ENCODE measurements at regions not wholly inside any gene's neighbourhood (a gene's known extent, or its start where the extent isn't known, plus 50 kb on each side); places are given as distances from the start of the nearest gene placed in this dataset.

DNA sequence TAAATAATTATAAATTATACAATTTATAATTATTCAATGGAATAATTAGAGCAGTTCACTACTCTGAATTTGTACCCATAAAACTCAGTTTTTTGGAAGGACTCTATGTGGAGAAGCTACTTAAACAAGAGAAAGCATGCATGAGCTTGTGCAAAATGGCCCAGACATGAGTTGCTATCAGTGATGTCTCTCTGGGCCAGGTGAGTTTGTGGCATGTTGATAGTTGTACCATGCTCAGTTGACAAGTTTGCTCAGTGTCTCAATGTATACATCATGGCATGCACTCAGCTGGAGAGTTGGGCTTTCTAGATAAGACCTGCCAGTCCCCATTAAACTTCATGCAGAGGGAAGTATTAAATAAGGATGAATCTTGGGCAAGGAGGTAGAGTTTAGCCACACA lies 153.8 kb upstream of the TACR1 start:
- TF ChIP-seq, protein P1, sequence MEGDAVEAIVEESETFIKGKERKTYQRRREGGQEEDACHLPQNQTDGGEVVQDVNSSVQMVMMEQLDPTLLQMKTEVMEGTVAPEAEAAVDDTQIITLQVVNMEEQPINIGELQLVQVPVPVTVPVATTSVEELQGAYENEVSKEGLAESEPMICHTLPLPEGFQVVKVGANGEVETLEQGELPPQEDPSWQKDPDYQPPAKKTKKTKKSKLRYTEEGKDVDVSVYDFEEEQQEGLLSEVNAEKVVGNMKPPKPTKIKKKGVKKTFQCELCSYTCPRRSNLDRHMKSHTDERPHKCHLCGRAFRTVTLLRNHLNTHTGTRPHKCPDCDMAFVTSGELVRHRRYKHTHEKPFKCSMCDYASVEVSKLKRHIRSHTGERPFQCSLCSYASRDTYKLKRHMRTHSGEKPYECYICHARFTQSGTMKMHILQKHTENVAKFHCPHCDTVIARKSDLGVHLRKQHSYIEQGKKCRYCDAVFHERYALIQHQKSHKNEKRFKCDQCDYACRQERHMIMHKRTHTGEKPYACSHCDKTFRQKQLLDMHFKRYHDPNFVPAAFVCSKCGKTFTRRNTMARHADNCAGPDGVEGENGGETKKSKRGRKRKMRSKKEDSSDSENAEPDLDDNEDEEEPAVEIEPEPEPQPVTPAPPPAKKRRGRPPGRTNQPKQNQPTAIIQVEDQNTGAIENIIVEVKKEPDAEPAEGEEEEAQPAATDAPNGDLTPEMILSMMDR (conservative IDR thresholded peaks at IDR 0.05 in 1 of 2, IDR thresholded peaks at IDR 0.05 in 1 of 2; ENCODE audit: low read depth in 1 of 2, low read length in 2 of 2), result no peak
- no peak for TF ChIP-seq EZH2 (IDR thresholded peaks at IDR 0.05; ENCODE audit: low read length, missing control alignments)

Measured in fibroblast of lung (primary cell).